ENCODE measurements at regions not wholly inside any gene's neighbourhood (a gene's known extent, or its start where the extent isn't known, plus 50 kb on each side); places are given as distances from the start of the nearest gene placed in this dataset.

DNA sequence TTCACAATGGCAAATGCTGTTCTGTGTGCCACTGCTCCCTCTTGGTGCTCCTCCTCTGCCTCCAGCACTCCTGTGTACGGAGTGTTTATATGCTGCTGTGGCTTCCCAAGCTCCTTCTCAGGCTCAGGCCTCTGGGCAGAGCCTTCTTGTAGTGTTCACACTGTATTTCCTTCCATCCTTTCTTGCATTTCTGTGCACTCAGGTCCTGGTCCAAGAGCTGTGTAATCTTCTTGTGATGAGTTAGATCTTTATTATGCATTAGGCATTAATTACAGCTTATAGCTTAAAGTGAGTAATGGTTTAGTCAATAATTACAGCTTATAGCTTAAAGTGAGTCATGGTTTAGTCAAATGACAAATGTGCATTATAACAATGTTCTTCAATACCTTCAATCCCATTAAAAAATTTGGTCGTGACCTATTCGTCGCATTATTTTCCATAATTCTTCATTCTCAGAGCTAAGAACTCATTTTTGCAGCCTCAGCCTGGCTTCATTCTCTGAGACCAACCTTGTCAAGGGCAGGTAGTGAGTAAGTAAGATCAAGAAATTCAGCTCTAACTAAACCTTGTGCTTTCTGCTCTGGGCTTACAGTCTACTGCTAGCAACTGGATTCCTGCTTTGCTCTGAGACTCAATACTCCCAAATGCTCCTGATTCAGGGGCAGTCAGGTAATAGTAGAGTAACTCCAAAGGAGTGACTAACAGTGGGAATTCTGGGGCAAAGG, 154.5 kb upstream of the SPAG17 start:
- DNase-seq: peak; percentile 22

DNA sequence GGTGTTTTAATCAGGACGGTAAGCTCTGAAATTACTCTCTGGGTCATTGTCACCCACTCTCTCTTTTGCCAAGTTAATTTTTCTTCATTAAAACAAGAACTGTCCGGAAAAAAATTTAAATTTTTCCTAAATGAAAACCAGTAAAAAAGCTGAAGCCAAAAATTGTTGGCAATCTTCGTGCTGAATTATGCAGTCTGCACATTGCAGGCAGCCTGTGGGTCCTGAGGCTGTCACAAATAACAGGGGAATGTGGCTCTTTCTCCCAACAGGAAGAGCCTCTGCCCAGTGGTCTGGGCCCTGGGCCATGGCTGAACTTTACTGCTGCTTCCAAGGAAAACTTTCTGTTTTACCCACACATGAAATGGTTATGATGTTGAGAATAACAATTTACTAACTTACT, 153.9 kb upstream of the SPAG17 start:
- DNase-seq: peak; percentile 55

DNA sequence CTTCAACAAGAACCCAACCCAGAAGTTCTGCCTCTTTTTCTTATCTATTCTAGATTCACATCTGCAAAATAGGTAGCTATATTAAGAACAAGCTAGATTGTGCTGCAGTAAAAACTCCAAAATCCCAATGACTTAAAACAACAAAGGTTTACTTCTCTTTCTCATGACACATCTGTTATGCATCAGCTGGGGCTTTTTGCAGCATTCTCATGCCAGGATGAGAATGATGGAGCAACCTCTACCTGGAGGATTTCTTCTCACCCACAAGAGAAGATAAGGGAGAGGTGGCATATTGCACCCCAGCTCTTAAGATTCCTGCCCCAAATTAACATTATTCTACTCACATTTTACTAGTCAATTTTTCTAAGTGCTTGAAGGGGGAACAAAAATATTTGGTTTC, 152.3 kb upstream of the SPAG17 start:
- DNase-seq: no peak

GRCh38 chr1:118335331-118335732, 150.3 kb upstream of the SPAG17 start:
- peak; percentile 94 for DNase-seq

DNA sequence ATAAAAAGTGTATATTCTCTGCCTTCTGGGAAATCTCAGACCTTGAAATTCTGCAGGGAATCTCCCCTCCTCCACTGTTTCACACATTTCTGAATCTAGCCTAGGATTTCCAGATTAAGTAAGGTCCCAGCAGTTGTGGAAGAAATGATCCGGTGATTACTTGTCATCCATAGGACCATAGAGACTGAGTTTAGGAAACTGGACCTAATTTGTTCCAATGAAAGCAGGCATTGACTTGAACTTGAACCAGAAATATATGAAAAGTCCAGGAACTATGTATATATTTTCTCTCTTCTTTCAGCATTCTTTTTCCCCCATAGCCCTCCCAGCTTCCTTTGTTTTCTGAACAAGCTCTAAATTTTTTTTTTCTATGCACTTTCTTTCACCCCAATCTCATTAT, 149.5 kb upstream of the SPAG17 start:
- DNase-seq: no peak

DNA sequence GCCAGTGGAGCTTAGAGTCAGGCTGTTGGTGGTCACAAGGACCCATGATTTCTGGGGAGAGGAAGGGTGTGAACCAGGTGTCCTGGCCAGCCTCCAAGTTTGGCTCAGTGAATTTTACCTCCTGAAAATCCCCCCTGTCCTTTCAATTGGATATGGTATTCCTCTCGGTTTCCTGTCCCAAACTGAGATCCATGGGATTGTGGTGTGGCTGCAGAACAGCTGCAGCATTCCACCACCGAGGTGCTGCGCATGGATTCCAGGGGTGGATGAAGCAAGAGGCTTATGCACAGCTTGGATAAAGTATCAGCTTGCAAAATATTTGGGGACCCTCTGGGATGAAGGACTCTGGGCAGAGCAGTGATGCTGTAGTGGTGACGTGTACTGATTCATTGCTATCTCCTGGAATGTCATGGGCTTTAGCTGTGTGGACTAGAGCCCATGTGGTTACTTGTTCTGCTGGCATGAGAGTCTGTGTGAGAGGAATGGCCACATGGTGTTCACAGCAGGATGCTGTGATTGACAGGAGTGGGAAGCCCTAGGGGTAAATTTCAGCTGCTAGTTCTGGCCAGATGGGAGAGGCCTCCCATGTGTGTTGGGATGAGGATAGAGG, 148.7 kb upstream of the SPAG17 start:
- DNase-seq: peak; percentile 87

DNA sequence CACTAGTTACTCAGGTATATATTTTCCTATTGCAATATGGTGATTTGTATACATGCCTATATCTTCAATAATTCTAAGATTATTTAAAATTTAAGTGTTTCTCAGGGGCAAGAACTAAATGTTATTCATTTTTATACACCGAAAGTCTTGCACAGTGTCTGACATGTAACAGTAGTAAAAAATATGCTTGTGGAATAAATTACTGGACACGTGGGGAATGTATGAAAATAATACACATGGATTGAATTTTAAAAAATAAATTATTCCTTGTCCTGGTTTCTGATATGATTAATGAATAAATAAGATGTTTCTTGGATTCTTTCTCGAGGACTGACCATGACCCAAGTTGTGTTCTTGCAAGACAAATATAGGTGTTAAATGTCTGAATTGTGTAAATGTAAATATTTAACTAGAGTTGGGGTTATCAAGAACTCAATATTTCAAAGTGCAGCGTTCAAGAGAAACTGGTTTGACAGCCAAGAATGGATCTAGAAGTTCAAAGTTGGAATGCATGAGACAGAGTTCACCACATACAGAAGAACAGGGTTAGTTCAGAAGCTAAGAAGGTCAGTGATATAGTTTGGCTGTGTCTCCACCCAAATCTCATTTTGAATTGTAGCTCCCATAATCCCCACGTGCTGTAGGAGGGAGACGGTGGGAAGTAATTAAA, 142.1 kb upstream of the SPAG17 start:
- DNase-seq: no peak

DNA sequence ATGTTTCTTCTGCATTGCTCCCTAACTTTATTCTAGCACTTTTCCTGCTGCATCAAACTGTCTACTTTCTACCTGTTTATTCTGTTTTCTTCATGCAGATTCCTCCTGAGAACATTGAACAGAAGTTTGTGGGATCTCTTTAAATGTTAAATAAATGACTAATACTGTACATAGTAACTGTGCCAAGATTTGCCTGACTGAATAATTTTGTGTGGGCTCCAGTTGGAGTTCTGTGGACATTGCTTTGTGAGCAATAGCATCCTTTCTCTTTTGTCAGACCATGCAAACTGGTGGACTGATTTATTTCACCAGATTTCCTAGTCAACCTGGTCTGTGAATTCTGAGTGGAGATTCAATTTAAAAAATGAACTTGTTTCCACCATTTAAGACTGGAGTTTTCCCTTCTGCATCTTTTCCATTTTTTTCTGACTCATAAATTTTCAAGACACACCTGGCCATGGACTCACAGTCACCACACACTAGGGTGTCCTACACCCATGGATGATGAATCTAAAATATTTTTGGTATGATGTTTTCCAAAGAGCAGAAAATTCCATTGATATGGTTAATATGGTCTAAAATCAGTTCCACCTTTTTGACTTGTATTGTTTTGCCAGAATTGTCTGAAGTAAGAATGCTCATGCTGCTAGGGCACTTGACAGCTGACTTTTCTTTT, 140.7 kb upstream of the SPAG17 start:
- DNase-seq: peak; percentile 44

- DNase-seq: no peak
Observed at GRCh38 chr1:118323246-118323645, 138.2 kb upstream of the SPAG17 start.

- DNase-seq: no peak
Observed at GRCh38 chr1:118322331-118322730, 137.3 kb upstream of the SPAG17 start.

DNA sequence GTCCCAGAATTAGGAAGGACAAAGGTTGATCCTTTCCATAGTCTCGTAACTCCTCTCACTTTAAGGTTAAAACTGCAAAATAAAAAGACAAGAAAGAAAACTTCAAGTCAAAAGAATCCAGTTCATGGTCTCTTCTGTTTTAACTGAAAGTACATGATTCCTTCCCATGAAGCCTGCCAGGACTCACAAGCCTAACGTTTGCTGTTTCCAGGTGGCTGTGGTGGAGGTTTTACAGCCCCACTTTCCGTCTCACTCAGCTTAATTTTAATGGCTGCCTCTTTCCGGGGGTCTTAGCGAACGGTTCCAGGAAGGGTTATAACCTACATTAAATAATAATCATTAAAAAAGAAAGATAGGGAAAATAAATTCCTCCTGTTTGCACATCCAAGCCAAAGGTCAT, 136.8 kb upstream of the SPAG17 start:
- DNase-seq: no peak

DNA sequence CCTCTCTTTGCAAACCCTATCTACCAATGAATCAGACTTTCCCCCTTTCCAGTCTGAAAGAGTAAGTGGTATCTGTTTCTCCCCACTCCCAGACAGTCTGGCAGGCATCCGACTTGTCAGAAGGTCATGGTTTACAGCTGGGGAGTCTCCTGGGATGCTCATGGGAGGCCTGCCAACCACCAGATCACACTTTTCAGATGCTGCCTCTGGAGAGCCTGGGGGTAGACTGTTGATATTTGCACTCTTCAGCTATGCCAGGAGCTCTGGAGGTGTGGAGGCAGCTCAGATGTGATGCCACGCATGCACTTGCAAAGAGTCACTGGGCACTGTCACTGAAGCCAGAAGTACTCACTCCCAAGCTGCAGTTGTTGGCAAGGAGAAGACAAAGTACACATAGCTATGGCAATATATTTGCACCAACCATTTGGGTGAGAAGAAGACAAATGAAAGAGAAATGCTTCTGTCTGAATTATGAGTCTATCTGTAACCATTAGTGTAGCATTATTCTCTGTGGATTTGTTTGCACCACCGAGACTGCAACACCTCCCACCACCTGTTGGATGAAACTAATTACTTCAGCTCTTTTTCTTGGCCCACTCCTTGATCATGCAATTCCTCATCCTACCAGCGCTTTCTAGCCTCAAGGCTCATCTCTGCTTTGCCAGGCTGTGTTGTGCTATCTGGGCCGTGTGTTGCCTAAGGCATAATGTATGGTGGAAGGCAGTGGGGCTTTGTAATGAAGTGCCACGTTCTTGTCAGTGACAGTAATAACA, 133.0 kb upstream of the SPAG17 start:
- peak; percentile 46 for DNase-seq

DNA sequence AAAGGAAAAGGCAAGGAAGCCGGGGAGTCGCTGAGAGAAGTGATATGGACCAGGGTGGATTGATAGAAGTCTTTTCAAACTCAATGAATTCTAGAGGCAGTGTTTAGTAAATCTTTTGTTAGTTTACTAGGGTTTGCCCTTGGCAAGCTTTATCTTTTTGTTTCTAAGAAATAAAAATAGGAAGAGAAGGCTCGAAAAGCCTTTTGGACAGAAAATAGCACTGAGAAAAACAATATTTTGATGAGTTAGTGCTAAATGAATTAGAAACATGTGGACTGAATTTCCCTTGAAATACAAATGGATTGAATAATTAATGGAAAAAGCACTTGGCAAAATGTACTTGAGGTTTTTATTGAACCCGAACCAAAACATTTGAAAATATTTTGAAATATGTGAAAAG, 121.8 kb upstream of the SPAG17 start:
- no peak for DNase-seq

DNA sequence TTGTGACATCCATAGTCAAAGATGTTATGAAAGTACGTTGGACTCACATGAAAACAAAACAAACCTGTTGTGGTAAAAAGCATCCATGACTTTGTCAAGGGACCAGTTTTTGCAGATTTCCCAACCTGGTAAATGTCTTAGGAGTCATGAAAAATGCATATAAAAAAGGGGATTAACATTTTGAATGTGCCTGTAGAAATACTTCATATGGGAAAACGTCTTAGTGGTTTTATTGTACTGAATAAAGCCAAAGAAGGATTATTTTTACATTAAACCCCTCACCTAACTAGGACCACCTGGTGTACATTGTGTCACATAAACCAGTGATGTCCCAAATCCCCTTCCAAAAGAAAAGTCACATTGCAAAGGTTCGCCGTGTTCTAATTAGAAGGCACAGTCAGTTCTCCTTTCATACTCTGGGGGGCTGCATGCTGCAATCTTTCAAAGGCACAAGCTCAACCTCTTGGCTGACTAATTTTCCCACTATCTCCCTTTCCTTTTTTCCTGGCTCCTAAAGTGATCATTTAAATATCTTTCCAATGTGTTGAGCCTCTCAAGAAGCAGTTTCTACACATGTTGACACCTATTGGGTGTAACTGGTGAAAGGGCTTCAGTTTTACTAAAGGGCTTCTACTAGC, 119.8 kb upstream of the SPAG17 start:
- peak; percentile 42 for DNase-seq

DNA sequence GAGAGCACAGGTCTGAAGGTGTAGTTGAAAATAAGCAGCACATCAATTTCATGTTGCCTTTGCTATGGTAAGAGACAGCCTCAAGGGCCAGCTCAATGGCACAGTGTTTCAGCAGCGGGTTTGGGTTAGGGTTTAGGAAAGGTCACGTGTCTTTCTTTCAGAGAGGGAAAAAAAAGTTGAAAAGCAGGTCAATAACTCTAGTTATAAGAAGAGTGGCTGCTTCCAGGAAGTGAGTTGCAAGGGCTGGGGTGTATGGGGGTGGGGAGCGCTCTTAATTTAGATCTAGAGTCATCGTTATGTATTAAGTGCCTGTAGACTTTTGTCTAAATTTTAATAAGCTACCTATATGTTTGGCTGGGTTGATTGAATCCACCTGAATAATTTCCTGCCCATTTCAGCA, 118.5 kb upstream of the SPAG17 start:
- no peak for DNase-seq

- DNase-seq: no peak
Observed at GRCh38 chr1:118303064-118303463, 118.0 kb upstream of the SPAG17 start.

- peak; percentile 46 for DNase-seq
Observed at GRCh38 chr1:118302145-118302544, 117.1 kb upstream of the SPAG17 start.

DNA sequence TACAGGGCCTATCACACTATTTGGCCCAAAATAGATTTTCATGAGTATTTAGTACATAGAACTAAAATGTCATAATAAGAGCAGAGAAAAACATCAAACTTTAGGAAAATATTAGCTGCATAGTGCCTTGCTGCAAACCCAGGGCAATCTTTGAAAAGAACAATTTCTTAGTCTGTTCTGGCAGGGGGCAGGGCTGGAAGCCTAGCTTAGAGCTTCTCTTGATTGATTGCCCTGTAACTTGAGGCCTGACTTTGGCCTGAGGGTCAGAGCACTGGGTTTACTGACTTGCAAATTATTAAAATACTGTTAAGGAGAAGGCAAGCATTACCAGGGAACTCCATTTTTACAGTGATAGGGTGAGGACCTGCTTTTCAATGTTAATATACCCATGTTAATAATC, 115.8 kb upstream of the SPAG17 start:
- DNase-seq: no peak

- no peak for DNase-seq
Observed at GRCh38 chr1:118298397-118298796, 113.4 kb upstream of the SPAG17 start.

DNA sequence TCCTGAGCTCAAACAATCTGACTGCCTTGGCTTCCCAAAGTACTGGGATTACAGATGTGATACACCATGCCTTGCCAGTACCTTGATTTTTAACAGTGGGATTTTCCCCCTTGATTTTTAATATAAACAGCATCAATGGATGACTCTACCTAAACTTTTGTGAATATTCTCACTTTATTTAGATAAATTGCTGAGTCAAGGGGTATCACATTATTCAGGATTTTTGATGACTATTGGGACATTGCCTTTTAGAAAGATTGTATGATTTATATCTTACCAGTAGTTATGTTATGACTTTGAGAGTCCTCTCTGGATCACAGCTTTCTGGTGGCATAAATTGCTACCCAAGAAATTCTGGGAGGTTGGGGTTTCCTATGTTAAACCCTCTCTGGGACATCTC, 112.5 kb upstream of the SPAG17 start:
- no peak for DNase-seq

DNA sequence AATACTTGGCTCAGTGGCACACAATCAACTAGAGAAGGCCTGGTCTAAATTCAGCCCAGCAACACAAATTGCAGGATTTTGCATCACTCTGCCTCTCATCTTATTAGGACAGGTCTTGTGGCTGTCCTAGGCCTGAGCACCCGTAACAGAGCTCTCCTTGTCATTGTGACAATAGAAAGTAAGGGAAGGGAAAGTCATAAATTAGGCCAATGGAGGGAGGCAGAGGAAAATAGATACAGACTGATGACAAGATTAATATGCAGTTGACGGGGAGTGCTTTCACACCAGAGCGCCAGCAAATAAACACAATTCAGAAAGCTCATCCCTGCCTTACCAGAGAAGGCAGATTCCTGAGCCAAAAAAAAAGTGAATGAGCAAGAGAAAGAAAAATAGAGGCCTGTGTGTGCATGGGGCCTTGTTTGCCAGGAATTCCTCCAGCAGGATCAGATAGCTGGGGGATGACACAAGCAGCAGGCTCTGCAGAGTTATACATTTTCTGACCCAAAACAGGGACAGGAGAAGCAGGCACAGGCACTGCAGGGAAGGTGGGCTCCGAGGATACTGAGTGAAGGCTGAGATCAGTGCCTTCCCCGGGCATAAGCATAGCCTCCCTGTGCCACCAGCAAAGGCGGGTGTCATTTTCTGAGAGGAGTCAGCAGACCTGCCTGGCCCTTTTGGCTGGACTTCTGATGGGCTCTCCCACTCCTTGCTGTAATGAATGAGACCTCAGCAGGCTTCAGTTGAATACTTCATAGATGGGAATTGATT, 110.0 kb upstream of the SPAG17 start:
- peak; percentile 41 for DNase-seq
